Mesenchymal stem cell (in vitro differentiated cells and primary cell): ENCODE measurements at regions not wholly inside any gene's neighbourhood (a gene's known extent, or its start where the extent isn't known, plus 50 kb on each side); places are given as distances from the start of the nearest gene placed in this dataset.

Source experiments
- DNase-seq: peaks from one replicate; pipeline ENCODE4 v3.0.0-alpha.2; 2013
- H2AFZ ChIP-seq: one replicate; pipeline ENCODE4 v1.6.1; 2013; ENCODE audit warnings: low read depth, mild to moderate bottlenecking, control low read depth, inconsistent platforms, low read length, moderate library complexity
- H2AK5ac ChIP-seq: 2 replicates; pipeline ENCODE4 v1.6.1; 2013; ENCODE audit warnings: low read length, moderate library complexity, mild to moderate bottlenecking, inconsistent platforms; ENCODE audit not compliant: severe bottlenecking
- H2BK120ac ChIP-seq: one replicate; pipeline ENCODE4 v1.6.1; 2013; ENCODE audit warnings: low read depth, mild to moderate bottlenecking, inconsistent platforms, low read length, moderate library complexity
- H2BK12ac ChIP-seq, 2 experiments: one replicate each; pipeline ENCODE4 v1.6.1; 2013; ENCODE audit warnings: inconsistent platforms in 2 of 2, low read length in 2 of 2, mild to moderate bottlenecking in 2 of 2, moderate library complexity in 2 of 2, control low read depth in 1 of 2
- H2BK15ac ChIP-seq: one replicate; pipeline ENCODE4 v1.6.1; 2013; ENCODE audit warnings: mild to moderate bottlenecking, low read depth, inconsistent platforms; ENCODE audit not compliant: poor library complexity, severe bottlenecking
- H2BK5ac ChIP-seq: 2 replicates; pipeline ENCODE4 v1.6.1; 2013; ENCODE audit warnings: low read depth, mild to moderate bottlenecking, low read length, control low read depth, inconsistent platforms; ENCODE audit not compliant: poor library complexity, severe bottlenecking
- H3K14ac ChIP-seq, 2 experiments: one replicate each; pipeline ENCODE4 v1.6.1; 2013; ENCODE audit warnings: inconsistent platforms in 2 of 2, low read length in 2 of 2, control low read depth in 1 of 2, mild to moderate bottlenecking in 1 of 2, moderate library complexity in 1 of 2
- H3K18ac ChIP-seq, 2 experiments: one replicate each; pipeline ENCODE4 v1.6.1; 2013; ENCODE audit warnings: inconsistent platforms in 2 of 2, low read length in 2 of 2, control low read depth in 1 of 2, low read depth in 1 of 2, mild to moderate bottlenecking in 1 of 2
- H3K23ac ChIP-seq, 2 experiments: one replicate each; pipeline ENCODE4 v1.6.1; 2013; ENCODE audit warnings: inconsistent platforms in 2 of 2, low read length in 2 of 2, mild to moderate bottlenecking in 2 of 2, moderate library complexity in 2 of 2, control low read depth in 1 of 2
- H3K27ac ChIP-seq: 2 replicates; pipeline ENCODE4 v1.5.1; 2013; ENCODE audit warnings: mild to moderate bottlenecking, moderate library complexity, low read length, control low read depth, inconsistent platforms; ENCODE audit not compliant: poor library complexity, severe bottlenecking
- H3K27me3 ChIP-seq, 2 experiments: 2 replicates each; pipeline versions ENCODE4 v1.6.1 to v1.7.0; 2013; ENCODE audit warnings: low read length in 2 of 2, mild to moderate bottlenecking in 2 of 2, moderate library complexity in 2 of 2, control low read depth in 1 of 2, inconsistent platforms in 1 of 2; ENCODE audit not compliant: control insufficient read depth in 1 of 2, insufficient read depth in 1 of 2
- H3K36me3 ChIP-seq, 2 experiments: 2 replicates each; pipeline versions ENCODE4 v1.6.1 to v1.7.0; 2013; ENCODE audit warnings: low read length in 2 of 2, control low read depth in 1 of 2, inconsistent platforms in 1 of 2, low read depth in 1 of 2, mild to moderate bottlenecking in 1 of 2; ENCODE audit not compliant: insufficient read depth in 2 of 2, control insufficient read depth in 1 of 2
- H3K4ac ChIP-seq, 2 experiments: one replicate each; pipeline ENCODE4 v1.6.1; 2013; ENCODE audit warnings: inconsistent platforms in 2 of 2, low read length in 2 of 2, mild to moderate bottlenecking in 2 of 2, moderate library complexity in 2 of 2, control low read depth in 1 of 2, low read depth in 1 of 2
- H3K4me1 ChIP-seq: 2 replicates; pipeline ENCODE4 v1.6.1; 2013; ENCODE audit warnings: low read depth, low read length, control low read depth; ENCODE audit not compliant: control insufficient read depth, insufficient read depth
- H3K4me2 ChIP-seq: 2 replicates; pipeline ENCODE4 v1.6.1; 2013; ENCODE audit warnings: low read length, mild to moderate bottlenecking, inconsistent platforms; ENCODE audit not compliant: poor library complexity, severe bottlenecking
- H3K4me3 ChIP-seq, 2 experiments: 2 replicates each; pipeline versions ENCODE4 v1.5.1 to v1.7.0; 2013; ENCODE audit warnings: low read length in 2 of 2, mild to moderate bottlenecking in 2 of 2, control low read depth in 1 of 2, low read depth in 1 of 2; ENCODE audit not compliant: insufficient read depth in 1 of 2
- H3K79me1 ChIP-seq: replicated peaks from 2 replicates; pipeline ENCODE4 v1.6.1; 2013; ENCODE audit warnings: mild to moderate bottlenecking, control low read depth, low read length, inconsistent platforms; ENCODE audit not compliant: poor library complexity, severe bottlenecking
- H3K9ac ChIP-seq: 2 replicates; pipeline ENCODE4 v1.7.0; 2013; ENCODE audit warnings: mild to moderate bottlenecking, low read length, moderate library complexity
- H3K9me3 ChIP-seq: 2 replicates; pipeline ENCODE4 v1.7.0; 2013; ENCODE audit warnings: mild to moderate bottlenecking, low read length; ENCODE audit not compliant: control insufficient read depth
- H4K8ac ChIP-seq: one replicate; pipeline ENCODE4 v1.6.1; 2013; ENCODE audit warnings: inconsistent platforms, mild to moderate bottlenecking, low read length, moderate library complexity
- H4K91ac ChIP-seq: one replicate; pipeline ENCODE4 v1.6.1; 2013; ENCODE audit warnings: mild to moderate bottlenecking, low read length, inconsistent platforms
- WGBS: methylation state at CpG from one replicate; pipeline ENCODE4 v1.1.7; 2013; ENCODE audit warnings: mixed read lengths; 5-methylcytosine and 5-hydroxymethylcytosine counted together

GRCh38 chr5:104977529-104977928 lies 1414.9 kb upstream of the NUDT12 start:
- DNase-seq: no peak
- H3K9ac ChIP-seq: no peak overlapping the region
- no peaks in the 10 kb centered on the region for H3K79me1 ChIP-seq
- H3K18ac ChIP-seq: no peak overlapping the region
- no peak overlapping the region for H2BK5ac ChIP-seq
- no peak overlapping the region for H4K91ac ChIP-seq
- no peak overlapping the region for H3K4me3 ChIP-seq
- H3K36me3 ChIP-seq: no peaks in the 10 kb centered on the region
- 73% methylated on average over 2 of the region's 2 CpGs for WGBS
- H3K27ac ChIP-seq: no peak overlapping the region
- H3K4ac ChIP-seq: no peak overlapping the region
- H3K14ac ChIP-seq: no peak overlapping the region
- H3K27me3 ChIP-seq: no peaks in the 10 kb centered on the region
- H2AFZ ChIP-seq: no peak overlapping the region
- peaks cover 13% of the 10 kb centered on the region for H3K9me3 ChIP-seq
- no peak overlapping the region for H3K4me2 ChIP-seq
- H4K8ac ChIP-seq: no peak overlapping the region
- H3K23ac ChIP-seq: no peak overlapping the region
- no peak overlapping the region for H2AK5ac ChIP-seq
- H2BK15ac ChIP-seq: no peak overlapping the region
- no peak overlapping the region for H2BK120ac ChIP-seq
- no peak overlapping the region for H2BK12ac ChIP-seq
- no peaks in the 10 kb centered on the region for H3K4me1 ChIP-seq

- Histone ChIP-seq H2BK12ac (no peak overlapping the region), H4K8ac (no peak overlapping the region), H3K79me1 (no peaks in the 10 kb centered on the region), H2AK5ac (no peak overlapping the region), H2BK5ac (no peak overlapping the region), H3K23ac (no peak overlapping the region), H3K9me3 (no peaks in the 10 kb centered on the region), H3K36me3 (no peaks in the 10 kb centered on the region), H3K4me2 (no peak overlapping the region), H4K91ac (no peak overlapping the region), H3K9ac (no peak overlapping the region), H3K18ac (no peak overlapping the region), H3K27ac (no peak overlapping the region), H3K4me3 (no peak overlapping the region), H3K27me3 (no peaks in the 10 kb centered on the region), H3K14ac (no peak overlapping the region), H3K4ac (no peak overlapping the region), H2BK120ac (no peak overlapping the region), H3K4me1 (no peaks in the 10 kb centered on the region), H2BK15ac (no peak overlapping the region), H2AFZ (no peak overlapping the region)
- WGBS: 90% methylated on average over 2 of the region's 4 CpGs
- DNase-seq: no peak
Measured at GRCh38 chr5:104967806-104968410, 1405.3 kb upstream of the NUDT12 start.

- Histone ChIP-seq H3K36me3 (no peaks in the 10 kb centered on the region), H2BK15ac (no peak overlapping the region), H2BK5ac (no peak overlapping the region)
Measured at GRCh38 chr5:104965006-104965405, 1402.4 kb upstream of the NUDT12 start.

GRCh38 chr5:104955479-104955878 lies 1392.9 kb upstream of the NUDT12 start:
- H4K91ac ChIP-seq: no peak overlapping the region
- no peak overlapping the region for H3K14ac ChIP-seq
- H3K79me1 ChIP-seq: no peaks in the 10 kb centered on the region
- H2AFZ ChIP-seq: no peak overlapping the region
- peaks cover 17% of the 10 kb centered on the region for H3K9me3 ChIP-seq
- no peak overlapping the region for H3K9ac ChIP-seq
- H3K23ac ChIP-seq: no peak overlapping the region
- no peak overlapping the region for H3K4me2 ChIP-seq
- no peak overlapping the region for H3K18ac ChIP-seq
- no peak overlapping the region for H2AK5ac ChIP-seq
- no peak overlapping the region for H2BK120ac ChIP-seq
- no peak overlapping the region for H2BK5ac ChIP-seq
- no peak overlapping the region for H3K4ac ChIP-seq
- H3K27me3 ChIP-seq: no peaks in the 10 kb centered on the region
- no peak overlapping the region for H2BK15ac ChIP-seq
- WGBS: 71% methylated on average over 1 of the region's 2 CpGs
- no peak overlapping the region for H3K4me3 ChIP-seq
- no peak for DNase-seq
- H3K36me3 ChIP-seq: no peaks in the 10 kb centered on the region
- H4K8ac ChIP-seq: no peak overlapping the region
- H3K4me1 ChIP-seq: no peaks in the 10 kb centered on the region
- H3K27ac ChIP-seq: no peak overlapping the region
- no peak overlapping the region for H2BK12ac ChIP-seq

More at GRCh38 chr5:104965006-104965405, 1402.4 kb upstream of the NUDT12 start:
- Histone ChIP-seq H4K91ac (no peak overlapping the region), H3K4me3 (no peak overlapping the region), H3K79me1 (no peaks in the 10 kb centered on the region), H2BK12ac (no peak overlapping the region), H4K8ac (no peak overlapping the region), H3K23ac (no peak overlapping the region), H3K14ac (no peak overlapping the region), H2AK5ac (no peak overlapping the region), H3K27me3 (no peaks in the 10 kb centered on the region), H3K4me2 (no peak overlapping the region), H2AFZ (no peak overlapping the region), H3K18ac (no peak overlapping the region), H3K9me3 (peaks cover 3% of the 10 kb centered on the region), H3K27ac (no peak overlapping the region), H2BK120ac (no peak overlapping the region), H3K4me1 (no peaks in the 10 kb centered on the region), H3K9ac (no peak overlapping the region), H3K4ac (no peak overlapping the region)
- DNase-seq: no peak
- WGBS: no CpG with 5 or more reads among the region's 1 CpG
